ENCODE measurements at regions not wholly inside any gene's neighbourhood (a gene's known extent, or its start where the extent isn't known, plus 50 kb on each side); places are given as distances from the start of the nearest gene placed in this dataset.

GRCh38 chr4:156710365-156711192 is 261.0 kb downstream of the PDGFC start:
- DNase-seq (ENCODE audit: low read depth), result no peak

GRCh38 chr4:156705311-156705710 is 266.3 kb downstream of the PDGFC start:
- peak; percentile 39 for DNase-seq (ENCODE audit: low read depth)

- DNase-seq (ENCODE audit: low read depth), result no peak
Measured at GRCh38 chr4:156695163-156695562, 276.4 kb downstream of the PDGFC start.

GRCh38 chr4:156694413-156694812 is 277.2 kb downstream of the PDGFC start:
- no peak for DNase-seq (ENCODE audit: low read depth)

GRCh38 chr4:156693557-156693956 is 278.0 kb downstream of the PDGFC start:
- no peak for DNase-seq (ENCODE audit: low read depth)

GRCh38 chr4:156692016-156692415 is 279.6 kb downstream of the PDGFC start:
- no peak for DNase-seq (ENCODE audit: low read depth)

- no peak for DNase-seq (ENCODE audit: low read depth)
Measured at GRCh38 chr4:156690572-156690971, 281.0 kb downstream of the PDGFC start.

GRCh38 chr4:156686120-156686519 is 285.5 kb downstream of the PDGFC start:
- DNase-seq (ENCODE audit: low read depth), result peak; percentile 87

- DNase-seq (ENCODE audit: low read depth), result peak; percentile 21
Measured at GRCh38 chr4:156685308-156685707, 286.3 kb downstream of the PDGFC start.

- peak; percentile 90 for DNase-seq (ENCODE audit: low read depth)
Measured at GRCh38 chr4:156677656-156678055, 293.9 kb downstream of the PDGFC start.

- peak; percentile 89 for DNase-seq (ENCODE audit: low read depth)
Measured at GRCh38 chr4:156677131-156677531, 294.5 kb downstream of the PDGFC start.

GRCh38 chr4:156676116-156676851 is 295.3 kb downstream of the PDGFC start:
- DNase-seq (ENCODE audit: low read depth), result no peak

- peak; percentile 39 for DNase-seq (ENCODE audit: low read depth)
Measured at GRCh38 chr4:156673483-156673882, 298.1 kb downstream of the PDGFC start.

GRCh38 chr4:156672492-156673305 is 298.9 kb downstream of the PDGFC start:
- DNase-seq (ENCODE audit: low read depth), result peak; percentile 60

GRCh38 chr4:156665780-156666366 is 305.7 kb downstream of the PDGFC start:
- no peak for DNase-seq (ENCODE audit: low read depth)

GRCh38 chr4:156663663-156664062 is 307.9 kb downstream of the PDGFC start:
- no peak for DNase-seq (ENCODE audit: low read depth)

GRCh38 chr4:156662921-156663320 is 308.7 kb downstream of the PDGFC start:
- no peak for DNase-seq (ENCODE audit: low read depth)

GRCh38 chr4:156661555-156661954 is 310.0 kb downstream of the PDGFC start:
- DNase-seq (ENCODE audit: low read depth), result no peak

GRCh38 chr4:156660465-156660864 is 311.1 kb downstream of the PDGFC start:
- no peak for DNase-seq (ENCODE audit: low read depth)

- no peak for DNase-seq (ENCODE audit: low read depth)
Measured at GRCh38 chr4:156659983-156660382, 311.6 kb downstream of the PDGFC start.

GRCh38 chr4:156659570-156659969 is 312.0 kb downstream of the PDGFC start:
- peak; percentile 33 for DNase-seq (ENCODE audit: low read depth)

- DNase-seq (ENCODE audit: low read depth), result no peak
Measured at GRCh38 chr4:156656896-156657295, 314.7 kb downstream of the PDGFC start.
